Effector memory CD8-positive, alpha-beta T cell (primary cell): ENCODE measurements at regions not wholly inside any gene's neighbourhood (a gene's known extent, or its start where the extent isn't known, plus 50 kb on each side); places are given as distances from the start of the nearest gene placed in this dataset.

Experiments
- ATAC-seq: fragments of 150-1000 bp; cut with Tn5 transposase; replicated peaks from 2 replicates; pipeline ENCODE4 v1.10.0; 2021; ENCODE audit warnings: mild to moderate bottlenecking, moderate library complexity
- DNase-seq, 3 experiments: peaks; one replicate each; pipeline ENCODE4 v3.0.0; 2021
- H3K27ac Mint-ChIP-seq, 2 donors: one replicate each; pipeline ENCODE4 v1.8.0; 2022; ENCODE audit warnings: mild to moderate bottlenecking in 2 of 2, mixed read lengths in 2 of 2, moderate library complexity in 2 of 2
- H3K27me3 Mint-ChIP-seq, 2 donors: one replicate each; pipeline ENCODE4 v1.8.0; 2022; ENCODE audit warnings: mixed read lengths in 2 of 2
- H3K36me3 Mint-ChIP-seq: one replicate; pipeline ENCODE4 v1.8.0; 2022; ENCODE audit warnings: mild to moderate bottlenecking, moderate library complexity, mixed read lengths; ENCODE audit not compliant: insufficient read depth
- H3K4me1 Mint-ChIP-seq, 2 donors: one replicate each; pipeline ENCODE4 v1.8.0; 2022; ENCODE audit warnings: low read depth in 2 of 2, mixed read lengths in 2 of 2
- H3K4me3 Mint-ChIP-seq, 2 donors: one replicate each; pipeline ENCODE4 v1.8.0; 2022; ENCODE audit warnings: mild to moderate bottlenecking in 2 of 2, mixed read lengths in 2 of 2, moderate library complexity in 2 of 2
- H3K9me3 Mint-ChIP-seq, 2 donors: one replicate each; pipeline ENCODE4 v1.8.0; 2022; ENCODE audit warnings: mixed read lengths in 2 of 2

DNA sequence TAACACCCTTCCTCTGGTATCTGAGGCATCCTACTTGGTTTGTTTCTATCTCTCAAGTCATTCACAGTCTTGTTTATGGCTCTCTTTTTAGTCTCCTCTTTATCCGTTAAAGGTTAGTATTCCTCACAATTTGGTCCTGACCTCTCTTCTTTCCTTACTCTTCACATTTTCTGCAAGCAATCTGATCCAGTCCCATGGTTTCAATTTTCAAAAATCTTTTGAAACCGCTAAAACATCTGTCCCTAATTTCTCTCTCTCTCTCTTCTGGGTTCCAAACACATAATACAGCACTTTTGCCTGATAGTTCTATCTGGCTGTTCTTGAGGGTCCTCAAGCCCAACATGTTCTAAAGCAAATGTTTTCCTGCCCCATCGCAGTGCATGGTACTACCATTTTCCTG is 149.0 kb downstream of the SERPINI1 start:
- H3K4me1 Mint-ChIP-seq = no peaks in the 10 kb centered on the region
- H3K27me3 Mint-ChIP-seq = peaks cover 8 to 18% of the 10 kb centered on the region in 2 donors
- no peak overlapping the region for H3K4me3 Mint-ChIP-seq
- ATAC-seq (no peak), DNase-seq (no peak)
- H3K36me3 Mint-ChIP-seq = no peaks in the 10 kb centered on the region
- H3K27ac Mint-ChIP-seq = no peak overlapping the region
- H3K9me3 Mint-ChIP-seq = no peaks in the 10 kb centered on the region

DNA sequence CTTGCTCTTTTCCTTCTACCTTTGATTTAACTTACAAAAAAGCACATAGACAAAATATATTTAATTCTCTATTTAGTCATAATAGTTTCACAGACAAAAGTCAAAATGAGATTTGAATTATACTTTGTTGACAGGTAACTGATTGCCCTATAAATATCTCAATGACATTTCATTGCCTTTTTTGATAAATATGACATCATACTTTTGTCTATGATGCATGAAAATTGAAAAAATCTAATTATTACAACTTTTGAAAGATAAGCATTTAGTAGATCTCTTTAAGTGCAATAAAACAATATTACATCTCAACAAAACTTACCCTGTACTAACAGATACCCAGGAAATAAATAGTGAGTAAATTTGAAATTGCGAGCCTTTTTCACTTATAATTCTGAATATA is 147.9 kb downstream of the SERPINI1 start:
- DNase-seq (no peak), ATAC-seq (no peak)
- Mint-ChIP-seq H3K27me3 (peaks cover 8 to 18% of the 10 kb centered on the region in 2 donors), H3K36me3 (no peaks in the 10 kb centered on the region), H3K27ac (no peak overlapping the region), H3K9me3 (no peaks in the 10 kb centered on the region), H3K4me3 (no peak overlapping the region), H3K4me1 (no peaks in the 10 kb centered on the region)

DNA sequence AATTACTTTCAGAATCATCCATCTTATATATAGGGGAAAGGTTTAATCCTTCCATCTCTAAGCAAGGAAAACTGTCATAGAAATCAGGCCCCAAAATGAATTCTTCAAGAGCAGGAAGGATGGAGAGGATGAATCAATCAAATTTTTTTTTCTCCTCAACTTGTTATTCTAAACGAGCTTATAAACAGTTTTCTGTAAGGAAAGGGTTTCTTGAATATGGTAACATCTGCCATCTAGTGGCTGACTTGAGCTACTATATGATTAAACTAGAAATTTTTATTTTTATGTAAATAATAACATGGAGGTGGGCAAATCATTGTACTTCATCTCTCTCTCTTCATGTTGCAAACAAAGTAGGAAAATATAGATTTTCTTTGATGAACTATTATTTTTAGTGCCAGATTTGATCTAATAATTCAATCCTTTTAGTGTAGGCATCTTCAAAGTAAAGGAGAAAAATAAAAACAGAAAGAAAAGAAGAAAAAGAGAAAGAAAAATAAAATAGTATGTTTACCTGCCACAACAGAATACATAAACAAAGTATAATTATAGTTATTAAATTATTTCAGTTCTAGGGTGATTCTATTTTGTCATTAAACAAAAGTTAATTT is 146.6 kb downstream of the SERPINI1 start:
- no peak overlapping the region for H3K4me3 Mint-ChIP-seq
- H3K27ac Mint-ChIP-seq = peak overlapping the region in 1 of 2 donors; percentile 17
- H3K4me1 Mint-ChIP-seq = no peaks in the 10 kb centered on the region
- DNase-seq (no peak), ATAC-seq (peak; percentile 55)
- peaks cover 8 to 18% of the 10 kb centered on the region in 2 donors for H3K27me3 Mint-ChIP-seq
- no peaks in the 10 kb centered on the region for H3K9me3 Mint-ChIP-seq
- no peaks in the 10 kb centered on the region for H3K36me3 Mint-ChIP-seq

DNA sequence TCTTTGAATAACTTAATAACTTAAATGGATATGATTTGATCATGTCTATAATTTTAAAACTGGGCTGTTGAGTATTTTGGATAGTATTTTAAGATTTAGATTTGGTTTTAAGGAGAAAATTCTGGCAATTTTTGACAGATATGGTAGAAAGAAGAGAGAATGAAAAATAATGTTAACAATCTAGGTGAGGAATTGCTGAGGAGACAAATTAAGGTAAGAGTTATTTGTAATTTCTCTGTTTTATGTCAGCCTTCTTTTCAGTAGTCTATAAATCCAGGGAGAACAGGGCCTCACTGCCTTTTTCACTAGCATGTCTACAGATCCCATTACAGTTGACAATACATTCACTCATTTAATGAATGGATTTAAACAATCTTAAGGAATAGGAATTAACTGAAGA is 144.7 kb downstream of the SERPINI1 start:
- Mint-ChIP-seq H3K9me3 (no peaks in the 10 kb centered on the region), H3K36me3 (no peaks in the 10 kb centered on the region), H3K4me3 (no peak overlapping the region), H3K27ac (no peak overlapping the region), H3K4me1 (no peaks in the 10 kb centered on the region), H3K27me3 (peaks cover 14 to 15% of the 10 kb centered on the region in 2 donors)
- ATAC-seq (no peak), DNase-seq (no peak)

DNA sequence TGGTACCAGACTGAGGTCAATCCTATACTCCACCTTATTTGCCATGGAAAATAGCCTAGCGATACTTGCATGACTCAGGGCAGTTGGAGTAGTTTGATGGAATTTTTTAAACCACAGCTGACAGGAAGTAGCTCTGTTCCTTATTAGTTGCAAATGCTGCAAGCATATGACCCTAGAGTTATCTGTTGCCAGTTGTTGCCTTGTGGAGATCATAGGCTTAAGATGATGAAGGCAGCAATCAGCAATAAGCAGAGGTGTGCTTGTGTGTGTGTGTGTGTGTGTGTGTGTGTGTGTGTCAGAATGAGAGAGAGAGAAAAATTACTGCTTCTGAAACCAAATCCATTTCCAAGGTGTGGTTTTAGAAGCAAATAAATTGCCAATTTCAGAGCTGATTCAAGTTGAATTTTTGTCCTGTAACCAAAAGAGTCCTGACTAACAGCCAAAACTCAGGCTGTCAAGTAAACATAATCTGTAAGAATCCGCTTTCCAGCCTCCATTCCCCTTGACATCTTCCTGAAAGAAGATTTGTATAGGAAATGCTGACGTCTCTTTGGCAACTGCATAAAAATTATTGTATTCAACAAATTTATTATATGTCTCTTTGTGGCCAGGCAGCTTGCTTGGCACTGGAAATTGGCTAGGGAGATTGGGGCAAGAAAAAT is 141.2 kb downstream of the SERPINI1 start:
- Mint-ChIP-seq H3K4me3 (no peak overlapping the region), H3K36me3 (no peaks in the 10 kb centered on the region), H3K27me3 (peaks cover 5 to 15% of the 10 kb centered on the region in 2 donors), H3K4me1 (no peaks in the 10 kb centered on the region), H3K27ac (no peak overlapping the region), H3K9me3 (no peaks in the 10 kb centered on the region)
- DNase-seq = no peak
- ATAC-seq = no peak
